Stimulated activated CD8-positive, alpha-beta memory T cell treated with anti-CD3 and anti-CD28 coated beads, Interleukin-15, amount 100 ng/mL, for 48 hours (primary cell): ENCODE measurements at regions not wholly inside any gene's neighbourhood (a gene's known extent, or its start where the extent isn't known, plus 50 kb on each side); places are given as distances from the start of the nearest gene placed in this dataset.

Source experiments
- DNase-seq, 2 donors: peaks; one replicate each; pipeline ENCODE4 v3.0.0-alpha.2; 2020; ENCODE audit warnings: low read depth in 2 of 2

GRCh38 chr2:104701411-104701911 lies 152.5 kb upstream of the POU3F3 start:
- no peak for DNase-seq

GRCh38 chr2:104702031-104702850 lies 151.7 kb upstream of the POU3F3 start:
- DNase-seq = no peak

GRCh38 chr2:104703669-104704068 lies 150.2 kb upstream of the POU3F3 start:
- DNase-seq = no peak

GRCh38 chr2:104704496-104705245 lies 149.2 kb upstream of the POU3F3 start:
- DNase-seq = no peak

- no peak for DNase-seq
These were observed 146.9 kb upstream of the POU3F3 start for GRCh38 chr2:104707056-104707455.

- DNase-seq = no peak
These were observed 144.9 kb upstream of the POU3F3 start for GRCh38 chr2:104708967-104709366.

- no peak for DNase-seq
These were observed 137.9 kb upstream of the POU3F3 start for GRCh38 chr2:104716061-104716460.

GRCh38 chr2:104733226-104733943 lies 120.5 kb upstream of the POU3F3 start:
- peak in 1 of 2 donors; percentile 12 for DNase-seq

GRCh38 chr2:104734937-104735586 lies 118.9 kb upstream of the POU3F3 start:
- DNase-seq = no peak

GRCh38 chr2:104736026-104736425 lies 117.9 kb upstream of the POU3F3 start:
- DNase-seq = no peak

- DNase-seq = no peak
These were observed 112.1 kb upstream of the POU3F3 start for GRCh38 chr2:104741860-104742259.

- DNase-seq = no peak
These were observed 109.4 kb upstream of the POU3F3 start for GRCh38 chr2:104744537-104744936.

GRCh38 chr2:104745846-104746245 lies 108.1 kb upstream of the POU3F3 start:
- DNase-seq = no peak

- DNase-seq = no peak
These were observed 107.6 kb upstream of the POU3F3 start for GRCh38 chr2:104746299-104746698.

- DNase-seq = no peak
These were observed 107.1 kb upstream of the POU3F3 start for GRCh38 chr2:104746858-104747257.

- DNase-seq = no peak
These were observed 104.0 kb upstream of the POU3F3 start for GRCh38 chr2:104749856-104750460.

- no peak for DNase-seq
These were observed 101.4 kb upstream of the POU3F3 start for GRCh38 chr2:104752504-104752903.

- DNase-seq = no peak
These were observed 98.7 kb upstream of the POU3F3 start for GRCh38 chr2:104755026-104755878.

GRCh38 chr2:104756118-104756517 lies 97.8 kb upstream of the POU3F3 start:
- no peak for DNase-seq

GRCh38 chr2:104757056-104757455 lies 96.9 kb upstream of the POU3F3 start:
- no peak for DNase-seq
